ENCODE measurements at regions not wholly inside any gene's neighbourhood (a gene's known extent, or its start where the extent isn't known, plus 50 kb on each side); places are given as distances from the start of the nearest gene placed in this dataset.

- TF ChIP-seq CTCF (IDR thresholded peaks at IDR 0.05; ENCODE audit: low read length) (no peak), EZH2phosphoT487 (IDR thresholded peaks at IDR 0.05; ENCODE audit: low read length) (no peak)
Measured at GRCh38 chr3:167898091-167898490, 162.6 kb downstream of the SERPINI1 start.
